GM21526 (cell line): ENCODE measurements at regions not wholly inside any gene's neighbourhood (a gene's known extent, or its start where the extent isn't known, plus 50 kb on each side); places are given as distances from the start of the nearest gene placed in this dataset.
"Not testable (repeated sequence)": the region's sequence is repeated elsewhere in the genome, so short reads cannot be mapped to it uniquely, and the experiment has no call there.

Source experiments
- ATAC-seq: cut with Tn5 transposase; IDR thresholded peaks from one replicate; pipeline ENCODE4 v1.9.1; 2021; ENCODE audit warnings: moderate library complexity; ENCODE audit not compliant: unreplicated experiment, low FRiP score

- not testable (repeated sequence) for ATAC-seq
Observed at GRCh38 chr1:146729642-146730344, 208.3 kb upstream of the NBPF12 start.

- ATAC-seq, result not testable (repeated sequence)
Observed at GRCh38 chr1:146715054-146715453, 223.1 kb upstream of the NBPF12 start.

GRCh38 chr1:146710838-146711521, 227.1 kb upstream of the NBPF12 start:
- ATAC-seq, result not testable (repeated sequence)

- not testable (repeated sequence) for ATAC-seq
Observed at GRCh38 chr1:146709302-146709701, 228.8 kb upstream of the NBPF12 start.

GRCh38 chr1:146704162-146704724, 233.9 kb upstream of the NBPF12 start:
- not testable (repeated sequence) for ATAC-seq

- not testable (repeated sequence) for ATAC-seq
Observed at GRCh38 chr1:146701320-146701719, 236.8 kb upstream of the NBPF12 start.

GRCh38 chr1:146695388-146695787, 242.7 kb upstream of the NBPF12 start:
- ATAC-seq, result not testable (repeated sequence)

- not testable (repeated sequence) for ATAC-seq
Observed at GRCh38 chr1:146691798-146692197, 246.3 kb upstream of the NBPF12 start.

- not testable (repeated sequence) for ATAC-seq
Observed at GRCh38 chr1:146688893-146689292, 249.2 kb upstream of the NBPF12 start.

- not testable (repeated sequence) for ATAC-seq
Observed at GRCh38 chr1:146686777-146687366, 251.3 kb upstream of the NBPF12 start.

- ATAC-seq, result not testable (repeated sequence)
Observed at GRCh38 chr1:146683126-146683429, 255.0 kb upstream of the NBPF12 start.

- ATAC-seq, result not testable (repeated sequence)
Observed at GRCh38 chr1:146682227-146683125, 255.6 kb upstream of the NBPF12 start.

- not testable (repeated sequence) for ATAC-seq
Observed at GRCh38 chr1:146673729-146674299, 264.3 kb upstream of the NBPF12 start.

GRCh38 chr1:146672608-146673007, 265.5 kb upstream of the NBPF12 start:
- not testable (repeated sequence) for ATAC-seq

GRCh38 chr1:146671588-146671987, 266.5 kb upstream of the NBPF12 start:
- not testable (repeated sequence) for ATAC-seq

GRCh38 chr1:146670832-146671566, 267.1 kb upstream of the NBPF12 start:
- ATAC-seq, result not testable (repeated sequence)

- ATAC-seq, result not testable (repeated sequence)
Observed at GRCh38 chr1:146666275-146666674, 271.8 kb upstream of the NBPF12 start.

- ATAC-seq, result not testable (repeated sequence)
Observed at GRCh38 chr1:146660242-146660641, 277.9 kb upstream of the NBPF12 start.

- not testable (repeated sequence) for ATAC-seq
Observed at GRCh38 chr1:146656356-146657060, 281.6 kb upstream of the NBPF12 start.
